SK-N-MC (cell line): ENCODE measurements at regions not wholly inside any gene's neighbourhood (a gene's known extent, or its start where the extent isn't known, plus 50 kb on each side); places are given as distances from the start of the nearest gene placed in this dataset.

Source experiments
- EZH2 ChIP-seq: fragments of 200-600 bp; sonication (generic); IDR thresholded peaks from one replicate; pipeline ENCODE4 v1.6.1; 2017; ENCODE audit warnings: antibody characterized with exemption
- FOXP2 ChIP-seq: optimal IDR thresholded peaks from 2 replicates; pipeline ENCODE3; 2011; ENCODE audit warnings: mild to moderate bottlenecking, moderate library complexity; ENCODE audit not compliant: insufficient read depth; ENCODE audit errors: extremely low read length, control extremely low read depth
- POLR2AphosphoS5 ChIP-seq: IDR thresholded peaks from 2 replicates; pipeline ENCODE4 v1.6.1; 2012; ENCODE audit warnings: mild to moderate bottlenecking, low read depth, low read length, borderline replicate concordance

GRCh38 chr7:125149151-125149550 lies 219.5 kb upstream of the POT1 start:
- TF ChIP-seq FOXP2 (no peak), EZH2 (no peak), POLR2AphosphoS5 (no peak)
